Endodermal cell (in vitro differentiated cells): ENCODE measurements at regions not wholly inside any gene's neighbourhood (a gene's known extent, or its start where the extent isn't known, plus 50 kb on each side); places are given as distances from the start of the nearest gene placed in this dataset.

Experiments
- DNase-seq: peaks from one replicate; pipeline ENCODE4 v3.0.0-alpha.2; 2017
- H3K27ac ChIP-seq: 2 replicates; pipeline ENCODE4 v1.5.1; 2013; ENCODE audit warnings: mild to moderate bottlenecking, low read depth, low read length, moderate library complexity
- H3K27me3 ChIP-seq: 2 replicates; pipeline ENCODE4 v1.6.1; 2013; ENCODE audit warnings: mild to moderate bottlenecking, low read length, moderate library complexity; ENCODE audit not compliant: insufficient read depth, control insufficient read depth, poor library complexity, severe bottlenecking
- H3K36me3 ChIP-seq: 2 replicates; pipeline ENCODE4 v1.7.0; 2013; ENCODE audit warnings: mild to moderate bottlenecking, low read length, moderate library complexity; ENCODE audit not compliant: control insufficient read depth, insufficient read depth
- H3K4me1 ChIP-seq: one replicate; pipeline ENCODE4 v1.7.0; 2013; ENCODE audit warnings: low read length; ENCODE audit not compliant: control insufficient read depth, insufficient read depth
- H3K4me3 ChIP-seq: 2 replicates; pipeline ENCODE4 v1.5.1; 2013; ENCODE audit warnings: mild to moderate bottlenecking, low read length, moderate library complexity
- H3K9ac ChIP-seq: 2 replicates; pipeline ENCODE4 v1.6.1; 2013; ENCODE audit warnings: mild to moderate bottlenecking, low read length, moderate library complexity; ENCODE audit not compliant: poor library complexity, severe bottlenecking; ENCODE audit errors: extremely low read depth
- H3K9me3 ChIP-seq: 2 replicates; pipeline ENCODE4 v1.6.1; 2013; ENCODE audit warnings: mild to moderate bottlenecking, low read length, moderate library complexity; ENCODE audit not compliant: control insufficient read depth
- H3K27ac Mint-ChIP-seq: 2 replicates; pipeline ENCODE4 v1.8.0; 2020; ENCODE audit warnings: mixed read lengths
- H3K27me3 Mint-ChIP-seq: 2 replicates; pipeline ENCODE4 v1.8.0; 2021; ENCODE audit warnings: mild to moderate bottlenecking, mixed read lengths; ENCODE audit not compliant: insufficient read depth
- H3K36me3 Mint-ChIP-seq: 2 replicates; pipeline ENCODE4 v1.8.0; 2020; ENCODE audit warnings: low read depth, mixed read lengths
- H3K4me1 Mint-ChIP-seq: 2 replicates; pipeline ENCODE4 v1.8.0; 2020; ENCODE audit warnings: mixed read lengths
- H3K4me3 Mint-ChIP-seq: 2 replicates; pipeline ENCODE4 v1.8.0; 2020; ENCODE audit warnings: mild to moderate bottlenecking, moderate library complexity, mixed read lengths
- H3K9me3 Mint-ChIP-seq: 2 replicates; pipeline ENCODE4 v1.8.0; 2020; ENCODE audit warnings: mild to moderate bottlenecking, mixed read lengths
- CTCF ChIP-seq: fragments of 200-600 bp; sonication (generic); conservative IDR thresholded peaks from 2 replicates; pipeline ENCODE4 v1.5.0; 2021; ENCODE audit warnings: antibody characterized with exemption, mild to moderate bottlenecking
- WGBS, 2 experiments: methylation state at CpG; one replicate each; pipeline versions ENCODE4 v1.1.5 to v1.1.7; 2013; ENCODE audit warnings: missing lambda C conversion rate in 2 of 2, mixed read lengths in 1 of 2; ENCODE audit not compliant: insufficient coverage in 1 of 2, insufficient read length in 1 of 2; 5-methylcytosine and 5-hydroxymethylcytosine counted together

GRCh38 chr6:14187406-14187805, 69.8 kb downstream of the CD83 start:
- Mint-ChIP-seq H3K9me3 (peaks cover 4% of the 10 kb centered on the region), H3K27me3 (peaks cover 10% of the 10 kb centered on the region), H3K36me3 (no peaks in the 10 kb centered on the region), H3K4me1 (peaks cover 3% of the 10 kb centered on the region), H3K27ac (no peak overlapping the region), H3K4me3 (no peak overlapping the region)
- Histone ChIP-seq H3K27me3 (no peaks in the 10 kb centered on the region), H3K4me1 (no peaks in the 10 kb centered on the region), H3K4me3 (no peak overlapping the region), H3K36me3 (no peaks in the 10 kb centered on the region), H3K9ac (no peak overlapping the region), H3K27ac (no peak overlapping the region), H3K9me3 (peaks cover 6% of the 10 kb centered on the region)
- no peak for DNase-seq
- WGBS, 2 experiments = 83 to 84% methylated on average over 1 to 3 of the region's 3 CpGs
- TF ChIP-seq CTCF = no peak

- Mint-ChIP-seq H3K36me3 (no peaks in the 10 kb centered on the region), H3K27ac (no peak overlapping the region), H3K4me1 (peaks cover 9% of the 10 kb centered on the region), H3K9me3 (peaks cover 4% of the 10 kb centered on the region), H3K27me3 (peaks cover 20% of the 10 kb centered on the region), H3K4me3 (no peak overlapping the region)
- TF ChIP-seq CTCF = no peak
- 85 to 94% methylated on average over 2 of the region's 2 CpGs for WGBS, 2 experiments
- no peak overlapping the region for H3K4me3 ChIP-seq
- H3K27ac ChIP-seq = no peak overlapping the region
- H3K4me1 ChIP-seq = no peaks in the 10 kb centered on the region
- no peaks in the 10 kb centered on the region for H3K27me3 ChIP-seq
- no peaks in the 10 kb centered on the region for H3K36me3 ChIP-seq
- H3K9me3 ChIP-seq = peaks cover 6% of the 10 kb centered on the region
- no peak overlapping the region for H3K9ac ChIP-seq
- no peak for DNase-seq
Measured at GRCh38 chr6:14189074-14189473, 71.5 kb downstream of the CD83 start.

GRCh38 chr6:14190191-14190928, 72.8 kb downstream of the CD83 start:
- H3K36me3 ChIP-seq = no peaks in the 10 kb centered on the region
- H3K27me3 ChIP-seq = no peaks in the 10 kb centered on the region
- H3K27ac ChIP-seq = no peak overlapping the region
- H3K4me3 Mint-ChIP-seq = no peak overlapping the region
- H3K4me1 Mint-ChIP-seq = peaks cover 21% of the 10 kb centered on the region
- no peak overlapping the region for H3K9ac ChIP-seq
- peaks cover 3% of the 10 kb centered on the region for H3K9me3 ChIP-seq
- no peak for DNase-seq
- H3K9me3 Mint-ChIP-seq = peaks cover 1% of the 10 kb centered on the region
- 84 to 94% methylated on average over 4 to 6 of the region's 6 CpGs for WGBS, 2 experiments
- no peak overlapping the region for H3K4me3 ChIP-seq
- TF ChIP-seq CTCF = no peak
- peaks cover 4% of the 10 kb centered on the region for H3K4me1 ChIP-seq
- H3K27ac Mint-ChIP-seq = no peak overlapping the region
- H3K36me3 Mint-ChIP-seq = no peaks in the 10 kb centered on the region
- peaks cover 31% of the 10 kb centered on the region for H3K27me3 Mint-ChIP-seq
